HG03521 (cell line): ENCODE measurements at regions not wholly inside any gene's neighbourhood (a gene's known extent, or its start where the extent isn't known, plus 50 kb on each side); places are given as distances from the start of the nearest gene placed in this dataset.
A peak's percentile ranks its signal among the peaks of the same experiment; 100 is the strongest.
"Not testable (repeated sequence)": the region's sequence is repeated elsewhere in the genome, so short reads cannot be mapped to it uniquely, and the experiment has no call there.

ENCODE experiments used
- ATAC-seq: cut with Tn5 transposase; IDR thresholded peaks from one replicate; pipeline ENCODE4 v1.9.1; 2021; ENCODE audit warnings: mild to moderate bottlenecking, moderate library complexity; ENCODE audit not compliant: unreplicated experiment

DNA sequence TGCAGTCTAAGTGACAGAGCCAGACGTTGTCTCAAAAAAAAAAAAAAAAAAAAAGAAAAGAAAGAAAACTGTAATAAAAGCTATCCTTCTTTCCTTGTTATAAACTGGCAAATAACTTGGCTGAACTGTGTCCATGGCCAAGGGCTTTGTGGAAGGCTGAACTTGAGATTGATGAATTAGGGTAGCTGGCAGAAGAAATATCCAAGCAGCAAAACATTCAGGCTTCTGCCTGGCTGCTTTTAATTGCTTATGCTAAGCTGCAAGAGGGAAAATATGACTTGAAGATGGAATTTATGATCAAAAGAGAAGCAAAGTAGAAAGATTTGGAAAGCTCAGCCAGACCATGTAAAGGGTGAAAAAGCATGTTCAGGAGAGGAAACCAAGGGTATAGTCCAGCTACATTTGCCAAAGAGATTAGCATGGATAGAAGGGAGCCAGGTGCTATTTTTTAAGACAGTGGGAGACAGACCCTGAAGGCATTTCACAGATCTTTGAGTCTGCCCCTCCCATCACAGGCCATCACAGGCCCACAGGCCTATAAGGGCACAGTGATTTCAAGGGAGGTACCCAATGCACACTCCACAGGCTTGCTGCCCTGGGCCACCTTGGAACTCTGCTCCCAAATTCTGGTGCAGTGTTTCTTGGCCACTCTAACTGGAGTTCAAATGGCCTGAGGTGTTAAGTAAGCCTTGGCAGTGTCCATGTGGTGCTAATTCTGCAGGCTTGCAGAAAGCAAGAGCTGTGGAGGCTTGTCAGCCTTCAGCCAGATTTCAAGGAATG lies 226.0 kb downstream of the AEBP2 start:
- no peak for ATAC-seq

GRCh38 chr12:19666070-19666469 lies 226.8 kb downstream of the AEBP2 start:
- no peak for ATAC-seq

- ATAC-seq, result no peak
Observed at GRCh38 chr12:19669793-19670192, 230.5 kb downstream of the AEBP2 start.

DNA sequence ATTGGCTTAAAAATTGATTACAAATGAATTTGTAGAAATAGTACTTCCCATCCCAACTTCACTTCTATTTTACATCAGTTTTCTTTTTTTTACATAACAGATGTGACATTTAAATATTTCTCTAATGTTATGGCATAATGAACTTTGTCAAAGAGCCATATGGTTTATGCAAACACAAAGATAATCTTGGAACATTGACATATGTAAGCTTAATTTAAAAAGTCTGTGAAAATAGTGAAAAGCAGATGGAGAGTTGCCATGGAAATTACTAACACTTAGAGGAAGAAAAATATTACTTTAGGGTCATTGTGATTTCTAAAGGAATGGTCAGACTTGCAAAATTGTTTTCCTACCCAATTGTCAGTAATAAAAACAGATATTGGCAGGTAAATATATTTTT lies 232.4 kb downstream of the AEBP2 start:
- no peak for ATAC-seq

- ATAC-seq, result no peak
Observed at GRCh38 chr12:19674437-19674836, 235.1 kb downstream of the AEBP2 start.

GRCh38 chr12:19675361-19675760 lies 236.1 kb downstream of the AEBP2 start:
- peak; percentile 75 for ATAC-seq

DNA sequence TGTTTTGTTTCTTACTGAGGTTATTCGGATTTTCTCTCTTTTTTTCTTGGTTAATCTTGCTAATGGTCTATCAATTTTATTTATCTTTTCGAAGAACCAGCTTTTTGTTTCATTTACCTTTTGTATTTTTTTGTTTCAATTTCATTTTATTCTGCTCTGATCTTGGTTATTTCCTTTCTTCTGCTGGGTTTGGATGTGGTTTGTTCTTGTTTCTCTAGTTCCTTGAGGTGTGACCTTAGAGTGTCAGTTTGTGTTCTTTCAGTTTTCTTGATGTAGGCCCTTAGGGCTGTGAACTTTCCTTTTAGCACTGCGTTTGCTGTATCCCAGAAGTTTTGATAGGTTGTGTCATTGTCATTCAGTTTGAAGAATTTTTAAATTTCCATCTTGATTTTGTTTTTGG lies 239.2 kb downstream of the AEBP2 start:
- not testable (repeated sequence) for ATAC-seq

- no peak for ATAC-seq
Observed at GRCh38 chr12:19681007-19681406, 241.7 kb downstream of the AEBP2 start.

- ATAC-seq, result no peak
Observed at GRCh38 chr12:19683178-19683927, 244.1 kb downstream of the AEBP2 start.

DNA sequence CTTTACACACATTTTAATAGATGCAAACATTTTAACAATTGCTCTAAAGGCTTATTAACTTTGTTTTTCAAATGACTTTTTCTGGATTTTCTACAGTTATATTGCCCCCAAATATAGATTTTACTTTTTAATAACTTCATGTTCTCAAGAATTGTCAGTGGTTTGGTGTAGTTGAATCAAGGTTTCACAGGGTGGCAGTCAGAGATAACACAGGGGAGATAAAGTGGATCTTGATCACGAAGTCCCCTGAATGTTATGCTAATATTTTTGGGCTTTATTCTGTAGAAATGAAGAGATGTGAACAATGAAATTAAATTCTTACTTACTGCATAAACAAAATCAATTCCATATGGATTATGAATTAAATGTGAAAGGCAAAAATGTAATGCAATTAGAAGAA lies 248.1 kb downstream of the AEBP2 start:
- ATAC-seq, result no peak

GRCh38 chr12:19688532-19688931 lies 249.2 kb downstream of the AEBP2 start:
- no peak for ATAC-seq

DNA sequence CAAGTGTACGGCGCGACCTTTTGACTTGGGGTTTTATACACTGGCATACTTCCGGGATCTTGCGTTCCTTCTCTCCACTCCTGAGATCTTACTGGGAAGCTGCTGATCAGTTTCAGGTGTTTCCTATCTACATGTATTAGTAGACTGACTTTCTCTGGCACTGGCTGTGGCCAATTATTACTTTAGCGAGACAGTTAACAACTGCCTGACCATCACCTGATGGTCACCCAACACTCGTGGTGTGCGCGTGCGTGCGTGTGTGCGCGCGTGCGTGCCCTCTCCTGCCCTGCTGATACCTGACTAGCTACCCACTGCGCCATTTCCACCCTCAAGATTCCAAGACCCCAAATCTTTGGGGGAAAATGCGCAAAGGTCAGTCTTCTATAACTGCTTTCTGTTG lies 249.9 kb downstream of the AEBP2 start:
- ATAC-seq, result no peak

GRCh38 chr12:19689801-19690472 lies 250.6 kb downstream of the AEBP2 start:
- ATAC-seq, result no peak

- ATAC-seq, result no peak
Observed at GRCh38 chr12:19692091-19692490, 252.8 kb downstream of the AEBP2 start.

DNA sequence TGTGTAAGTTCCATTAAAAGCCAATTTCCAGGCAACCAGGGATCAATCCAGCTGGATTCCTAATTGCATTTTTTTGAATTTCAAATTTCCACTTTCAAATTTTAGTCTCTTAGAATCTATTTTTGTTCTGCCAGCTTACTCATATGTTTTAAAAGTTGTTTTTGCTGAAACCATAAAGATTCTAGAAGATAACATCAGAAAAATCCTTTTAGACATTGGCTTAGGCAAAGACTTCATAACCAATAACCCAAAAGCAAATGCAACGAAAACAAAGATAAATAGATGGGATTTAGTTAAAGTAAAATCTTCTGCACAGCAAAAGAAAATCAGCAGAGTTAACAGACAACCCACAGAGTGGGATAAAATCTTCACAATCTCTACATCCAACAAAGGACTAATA lies 253.3 kb downstream of the AEBP2 start:
- ATAC-seq, result no peak

GRCh38 chr12:19694627-19695026 lies 255.3 kb downstream of the AEBP2 start:
- no peak for ATAC-seq

GRCh38 chr12:19695244-19696098 lies 256.2 kb downstream of the AEBP2 start:
- ATAC-seq, result no peak

DNA sequence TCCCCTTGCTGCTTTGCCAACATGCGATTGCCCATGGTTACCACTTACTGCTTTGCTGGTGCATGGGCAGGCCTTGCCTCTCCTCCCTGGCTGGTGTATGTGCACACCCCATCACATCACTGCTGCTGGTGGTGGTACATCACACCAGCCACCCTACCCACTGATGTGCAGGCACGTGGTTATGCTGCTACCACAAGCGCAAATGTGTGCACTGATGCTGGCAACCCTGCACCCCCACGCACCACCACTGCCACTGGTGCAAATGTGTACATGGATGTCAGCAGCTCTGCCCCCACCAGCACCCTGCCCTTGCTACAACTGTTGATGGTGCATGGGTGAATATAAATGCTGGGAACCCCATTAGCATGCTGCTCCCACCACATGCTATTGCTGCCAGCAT lies 261.7 kb downstream of the AEBP2 start:
- ATAC-seq, result no peak

GRCh38 chr12:19704966-19705365 lies 265.7 kb downstream of the AEBP2 start:
- ATAC-seq, result no peak

GRCh38 chr12:19706936-19707335 lies 267.6 kb downstream of the AEBP2 start:
- no peak for ATAC-seq

DNA sequence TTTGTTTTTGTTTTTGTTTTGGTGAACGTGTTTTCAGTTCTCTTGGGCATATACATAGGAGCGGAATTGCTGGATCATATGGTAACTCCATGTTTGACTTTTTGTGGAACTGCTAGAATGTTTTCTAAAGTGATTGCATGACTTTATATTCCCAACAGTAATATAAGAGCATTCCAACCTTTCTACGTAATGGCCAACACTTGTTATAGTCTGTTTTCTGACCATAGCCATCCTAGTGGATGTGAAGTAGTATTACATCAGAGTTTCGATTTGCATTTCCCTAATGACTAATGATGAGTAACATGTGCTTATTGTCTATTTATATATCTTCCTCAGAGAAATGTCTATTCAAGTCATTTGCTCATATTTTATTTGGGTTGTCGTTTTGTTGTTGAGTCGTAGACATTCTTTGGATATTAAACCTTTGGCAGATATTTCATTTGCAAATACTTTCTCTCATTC lies 268.7 kb downstream of the AEBP2 start:
- no peak for ATAC-seq
